Putamen (tissue), 1 donor: ENCODE measurements at regions not wholly inside any gene's neighbourhood (a gene's known extent, or its start where the extent isn't known, plus 50 kb on each side); places are given as distances from the start of the nearest gene placed in this dataset.
"Not testable (repeated sequence)": the region's sequence is repeated elsewhere in the genome, so short reads cannot be mapped to it uniquely, and the experiment has no call there.

Experiments used
- DNase-seq: peaks from one replicate; pipeline ENCODE4 v3.0.0-alpha.2; 2016; ENCODE audit warnings: low spot score

DNA sequence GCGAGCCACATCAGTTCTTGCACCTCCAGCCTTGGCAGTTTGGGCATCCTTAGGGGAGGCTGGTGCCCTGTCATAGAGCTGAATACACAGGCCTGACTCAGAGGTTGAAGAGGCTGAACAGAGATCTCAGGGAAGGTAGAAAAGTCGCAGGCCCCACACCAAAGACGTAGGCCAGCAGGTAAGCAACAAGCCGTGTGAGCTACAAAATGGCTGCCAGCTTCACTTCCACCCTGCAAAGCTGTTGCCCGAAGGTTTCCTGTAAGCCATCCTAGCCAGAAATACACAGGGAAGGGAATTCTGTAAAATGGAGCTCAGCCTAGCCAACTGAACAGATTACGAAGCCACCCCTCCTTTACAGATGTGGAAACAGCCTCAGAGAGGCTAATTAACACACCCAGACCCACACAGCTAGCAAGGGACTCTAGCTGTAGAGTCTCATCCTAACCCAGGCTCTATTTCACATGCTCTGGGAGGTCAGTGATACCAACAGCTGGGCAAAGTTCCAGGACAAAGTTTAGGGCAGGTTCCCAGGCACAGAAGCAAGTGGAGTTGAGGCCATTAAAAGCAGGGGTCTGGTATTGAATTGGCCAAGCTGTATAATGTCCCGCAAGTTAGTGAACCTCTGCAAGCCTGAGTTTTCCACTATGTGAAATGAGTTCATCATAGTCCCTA lies 66.3 kb upstream of the RASGRF1 start:
- DNase-seq, result no peak

DNA sequence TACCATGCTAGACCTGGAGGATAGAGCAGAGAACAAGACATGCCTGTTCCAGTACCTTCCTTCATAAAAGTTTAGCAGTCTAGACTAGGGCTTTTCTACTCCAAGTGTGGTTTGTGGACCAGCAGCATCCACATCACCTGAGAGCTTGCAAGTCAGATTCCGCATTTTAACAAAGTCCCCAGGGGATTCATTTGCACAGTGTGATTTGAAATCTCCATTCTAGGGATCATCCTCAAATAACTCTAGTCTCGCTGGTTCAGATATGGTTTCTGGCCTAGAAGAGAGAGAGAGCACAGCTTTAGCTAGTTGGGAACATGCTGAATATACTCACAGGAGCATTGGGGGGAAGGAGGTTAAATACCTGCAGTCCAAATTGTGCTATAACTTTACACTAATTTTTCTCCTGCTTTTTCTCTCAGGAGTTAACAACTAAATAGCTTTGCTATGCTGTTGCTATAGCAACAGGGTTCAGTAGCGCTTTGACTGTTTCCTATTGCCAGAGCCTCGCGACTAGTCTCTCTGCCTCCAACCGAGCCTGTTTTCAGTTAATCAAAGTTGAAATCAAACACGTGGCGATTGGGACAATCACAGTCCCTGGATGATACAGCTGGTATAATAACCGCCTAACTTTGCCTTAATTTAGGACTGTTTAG lies 64.0 kb upstream of the RASGRF1 start:
- DNase-seq, result no peak

DNA sequence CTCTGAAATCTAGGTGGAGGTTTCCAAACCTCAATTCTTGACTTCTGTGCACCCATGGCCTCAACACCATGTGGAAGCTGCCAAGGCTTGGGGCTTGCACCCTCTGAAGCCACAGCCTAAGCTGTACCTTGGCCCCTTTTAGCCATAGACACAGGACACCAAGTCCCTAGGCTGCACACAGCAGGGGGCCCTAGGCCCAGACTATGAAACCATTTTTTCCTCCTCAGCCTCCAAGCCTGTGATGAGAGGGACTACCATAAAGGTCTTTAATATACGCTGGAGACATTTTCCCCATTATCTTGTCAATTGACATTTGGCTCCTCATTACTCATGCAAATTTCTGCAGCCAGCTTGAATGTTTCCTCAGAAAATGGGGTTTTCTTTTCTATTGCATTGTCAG lies 53.7 kb upstream of the RASGRF1 start:
- DNase-seq, result not testable (repeated sequence)

DNA sequence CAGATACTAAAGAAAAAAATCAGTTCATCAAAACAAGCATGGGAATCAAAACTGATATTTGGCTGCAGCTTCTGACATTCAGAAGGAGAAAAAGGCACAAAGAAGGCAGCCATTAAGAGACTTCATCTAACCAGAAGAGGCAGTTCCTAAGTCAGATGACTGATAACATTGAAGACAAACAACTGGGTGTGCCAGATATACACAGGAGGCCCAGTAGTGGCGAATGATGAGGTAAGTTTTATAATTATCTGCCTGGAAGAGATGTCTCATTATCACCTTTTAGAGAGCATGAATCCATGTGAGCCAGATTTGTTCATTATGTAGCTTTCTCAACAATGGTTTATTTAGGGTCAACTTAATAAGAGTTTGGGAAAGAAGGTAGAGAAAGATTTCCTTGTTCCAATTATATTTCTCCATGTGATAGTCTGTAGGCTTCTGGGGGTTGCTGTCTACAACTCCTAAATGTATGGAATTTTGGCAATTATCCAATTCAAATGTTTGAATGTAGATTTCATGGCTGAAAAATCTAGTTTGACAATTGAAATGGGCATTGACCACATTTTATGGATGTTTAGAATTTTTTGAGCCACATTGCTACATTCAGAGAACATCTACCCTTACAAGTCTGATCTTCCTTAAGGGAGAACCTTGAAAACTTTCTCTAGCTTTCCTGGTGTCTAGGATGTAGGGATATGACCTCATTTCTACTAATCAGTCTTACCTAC lies 50.4 kb upstream of the RASGRF1 start:
- no peak for DNase-seq
